ENCODE measurements at regions not wholly inside any gene's neighbourhood (a gene's known extent, or its start where the extent isn't known, plus 50 kb on each side); places are given as distances from the start of the nearest gene placed in this dataset.
"Not testable (repeated sequence)": the region's sequence is repeated elsewhere in the genome, so short reads cannot be mapped to it uniquely, and the experiment has no call there.

GRCh38 chr4:123233136-123233768 lies 163.3 kb upstream of the SPRY1 start:
- no peak overlapping the region for H3K4me3 ChIP-seq
- WGBS, 2 donors, result 75 to 77% methylated on average over 4 of the region's 4 CpGs
- intact Hi-C loops (cut with DNase I; ENCODE audit: low total_unique reads), result no loop called here
- H3K27me3 ChIP-seq, result no peaks in the 10 kb centered on the region
- no peaks in the 10 kb centered on the region for H3K36me3 ChIP-seq (ENCODE audit: low read depth, missing control alignments)
- DNase-seq, result no peak
- no peaks in the 10 kb centered on the region for H3K9me3 ChIP-seq
- TF ChIP-seq CTCF (IDR thresholded peaks at IDR 0.05) (no peak), POLR2A (IDR thresholded peaks at IDR 0.05) (no peak)
- H3K27ac ChIP-seq, result no peak overlapping the region
- no peaks in the 10 kb centered on the region for H3K4me1 ChIP-seq

GRCh38 chr4:123234955-123235354 lies 161.6 kb upstream of the SPRY1 start:
- intact Hi-C loops (cut with DNase I; ENCODE audit: low total_unique reads), result no loop called here
- Histone ChIP-seq H3K27ac (no peak overlapping the region), H3K4me3 (no peak overlapping the region), H3K36me3 (ENCODE audit: low read depth, missing control alignments) (no peaks in the 10 kb centered on the region), H3K9me3 (no peaks in the 10 kb centered on the region), H3K27me3 (no peaks in the 10 kb centered on the region), H3K4me1 (no peaks in the 10 kb centered on the region)
- DNase-seq, result no peak
- TF ChIP-seq CTCF (IDR thresholded peaks at IDR 0.05) (no peak), POLR2A (IDR thresholded peaks at IDR 0.05) (no peak)

GRCh38 chr4:123235431-123235830 lies 161.2 kb upstream of the SPRY1 start:
- no peak for DNase-seq
- Histone ChIP-seq H3K36me3 (ENCODE audit: low read depth, missing control alignments) (no peaks in the 10 kb centered on the region), H3K9me3 (no peaks in the 10 kb centered on the region), H3K4me1 (no peaks in the 10 kb centered on the region), H3K27ac (no peak overlapping the region), H3K4me3 (no peak overlapping the region), H3K27me3 (no peaks in the 10 kb centered on the region)
- 84 to 90% methylated on average over 2 of the region's 2 CpGs for WGBS, 2 donors
- TF ChIP-seq POLR2A (IDR thresholded peaks at IDR 0.05) (no peak), CTCF (IDR thresholded peaks at IDR 0.05) (no peak)
- intact Hi-C loops (cut with DNase I; ENCODE audit: low total_unique reads), result no loop called here

GRCh38 chr4:123236606-123237005 lies 160.0 kb upstream of the SPRY1 start:
- no peak for DNase-seq
- 86 to 88% methylated on average over 2 of the region's 2 CpGs for WGBS, 2 donors

GRCh38 chr4:123240286-123240685 lies 156.3 kb upstream of the SPRY1 start:
- H3K4me1 ChIP-seq; H3K27ac ChIP-seq; H3K9me3 ChIP-seq; H3K36me3 ChIP-seq (ENCODE audit: low read depth, missing control alignments); H3K27me3 ChIP-seq; DNase-seq; H3K4me3 ChIP-seq; intact Hi-C loops (cut with DNase I; ENCODE audit: low total_unique reads): not testable (repeated sequence)
- 87 to 95% methylated on average over 5 of the region's 5 CpGs for WGBS, 2 donors

More at GRCh38 chr4:123236606-123237005, 160.0 kb upstream of the SPRY1 start:
- intact Hi-C loops (cut with DNase I; ENCODE audit: low total_unique reads), result no loop called here
- Histone ChIP-seq H3K9me3 (no peaks in the 10 kb centered on the region), H3K27ac (no peak overlapping the region), H3K36me3 (ENCODE audit: low read depth, missing control alignments) (no peaks in the 10 kb centered on the region), H3K27me3 (no peaks in the 10 kb centered on the region), H3K4me1 (no peaks in the 10 kb centered on the region), H3K4me3 (no peak overlapping the region)
- no peak for TF ChIP-seq CTCF (IDR thresholded peaks at IDR 0.05)
- no peak for TF ChIP-seq POLR2A (IDR thresholded peaks at IDR 0.05)

GRCh38 chr4:123243220-123243619 lies 153.4 kb upstream of the SPRY1 start:
- H3K27me3 ChIP-seq; H3K36me3 ChIP-seq (ENCODE audit: low read depth, missing control alignments); H3K4me3 ChIP-seq; H3K4me1 ChIP-seq; H3K27ac ChIP-seq; H3K9me3 ChIP-seq; intact Hi-C loops (cut with DNase I; ENCODE audit: low total_unique reads); DNase-seq: not testable (repeated sequence)
- 89 to 96% methylated on average over 3 of the region's 3 CpGs for WGBS, 2 donors

Measured in testis (tissue), 2 donors.